ENCODE measurements at regions not wholly inside any gene's neighbourhood (a gene's known extent, or its start where the extent isn't known, plus 50 kb on each side); places are given as distances from the start of the nearest gene placed in this dataset.

- no peaks in the 10 kb centered on the region for H3K9me3 Mint-ChIP-seq
- no peaks in the 10 kb centered on the region for H3K4me1 Mint-ChIP-seq (ENCODE audit: low read depth)
- no peak overlapping the region for H3K27ac Mint-ChIP-seq
- DNase-seq, result no peak
- H3K27me3 Mint-ChIP-seq, result no peaks in the 10 kb centered on the region
- H3K36me3 Mint-ChIP-seq (ENCODE audit: low read depth), result no peaks in the 10 kb centered on the region
- H3K4me3 Mint-ChIP-seq, result no peak overlapping the region
Measured at GRCh38 chr18:73254564-73254963, 386.8 kb upstream of the NETO1 start.

- H3K36me3 Mint-ChIP-seq (ENCODE audit: low read depth), result no peaks in the 10 kb centered on the region
- H3K4me3 Mint-ChIP-seq, result no peak overlapping the region
- H3K27ac Mint-ChIP-seq, result no peak overlapping the region
- H3K9me3 Mint-ChIP-seq, result peaks cover 7% of the 10 kb centered on the region
- DNase-seq, result no peak
- no peaks in the 10 kb centered on the region for H3K27me3 Mint-ChIP-seq
- H3K4me1 Mint-ChIP-seq (ENCODE audit: low read depth), result no peaks in the 10 kb centered on the region
Measured at GRCh38 chr18:73249030-73249429, 381.2 kb upstream of the NETO1 start.

GRCh38 chr18:73246763-73247162 lies 379.0 kb upstream of the NETO1 start:
- Mint-ChIP-seq H3K36me3 (ENCODE audit: low read depth) (no peaks in the 10 kb centered on the region), H3K4me1 (ENCODE audit: low read depth) (no peaks in the 10 kb centered on the region), H3K9me3 (peaks cover 8% of the 10 kb centered on the region), H3K27me3 (no peaks in the 10 kb centered on the region), H3K27ac (no peak overlapping the region), H3K4me3 (no peak overlapping the region)
- no peak for DNase-seq

- H3K27me3 Mint-ChIP-seq, result no peaks in the 10 kb centered on the region
- no peak overlapping the region for H3K27ac Mint-ChIP-seq
- DNase-seq, result no peak
- no peaks in the 10 kb centered on the region for H3K36me3 Mint-ChIP-seq (ENCODE audit: low read depth)
- peaks cover 11% of the 10 kb centered on the region for H3K9me3 Mint-ChIP-seq
- no peak overlapping the region for H3K4me3 Mint-ChIP-seq
- H3K4me1 Mint-ChIP-seq (ENCODE audit: low read depth), result no peaks in the 10 kb centered on the region
Measured at GRCh38 chr18:73245345-73245744, 377.6 kb upstream of the NETO1 start.

GRCh38 chr18:73244401-73244800 lies 376.6 kb upstream of the NETO1 start:
- Mint-ChIP-seq H3K4me1 (ENCODE audit: low read depth) (no peaks in the 10 kb centered on the region), H3K27ac (no peak overlapping the region)
- DNase-seq, result no peak

GRCh38 chr18:73240899-73241298 lies 373.1 kb upstream of the NETO1 start:
- Mint-ChIP-seq H3K4me1 (ENCODE audit: low read depth) (no peaks in the 10 kb centered on the region), H3K27me3 (no peaks in the 10 kb centered on the region), H3K4me3 (no peak overlapping the region), H3K9me3 (peaks cover 13% of the 10 kb centered on the region), H3K27ac (no peak overlapping the region), H3K36me3 (ENCODE audit: low read depth) (no peaks in the 10 kb centered on the region)
- DNase-seq, result no peak

More at GRCh38 chr18:73244401-73244800, 376.6 kb upstream of the NETO1 start:
- Mint-ChIP-seq H3K9me3 (peaks cover 11% of the 10 kb centered on the region), H3K36me3 (ENCODE audit: low read depth) (no peaks in the 10 kb centered on the region), H3K27me3 (no peaks in the 10 kb centered on the region), H3K4me3 (no peak overlapping the region)

- no peak overlapping the region for H3K27ac Mint-ChIP-seq
- peaks cover 9% of the 10 kb centered on the region for H3K9me3 Mint-ChIP-seq
- H3K4me3 Mint-ChIP-seq, result no peak overlapping the region
- DNase-seq, result no peak
- no peaks in the 10 kb centered on the region for H3K27me3 Mint-ChIP-seq
- no peaks in the 10 kb centered on the region for H3K36me3 Mint-ChIP-seq (ENCODE audit: low read depth)
- no peaks in the 10 kb centered on the region for H3K4me1 Mint-ChIP-seq (ENCODE audit: low read depth)
Measured at GRCh38 chr18:73235921-73236320, 368.1 kb upstream of the NETO1 start.

- H3K27ac Mint-ChIP-seq, result no peak overlapping the region
- no peaks in the 10 kb centered on the region for H3K36me3 Mint-ChIP-seq (ENCODE audit: low read depth)
- H3K9me3 Mint-ChIP-seq, result peaks cover 9% of the 10 kb centered on the region
- H3K4me1 Mint-ChIP-seq (ENCODE audit: low read depth), result no peaks in the 10 kb centered on the region
- H3K4me3 Mint-ChIP-seq, result no peak overlapping the region
- DNase-seq, result no peak
- H3K27me3 Mint-ChIP-seq, result no peaks in the 10 kb centered on the region
Measured at GRCh38 chr18:73235491-73235890, 367.7 kb upstream of the NETO1 start.

GRCh38 chr18:73232933-73233332 lies 365.1 kb upstream of the NETO1 start:
- Mint-ChIP-seq H3K27ac (no peak overlapping the region), H3K4me3 (no peak overlapping the region), H3K27me3 (no peaks in the 10 kb centered on the region), H3K9me3 (peaks cover 13% of the 10 kb centered on the region), H3K36me3 (ENCODE audit: low read depth) (no peaks in the 10 kb centered on the region), H3K4me1 (ENCODE audit: low read depth) (no peaks in the 10 kb centered on the region)
- no peak for DNase-seq

- no peak overlapping the region for H3K27ac Mint-ChIP-seq
- H3K9me3 Mint-ChIP-seq, result peaks cover 22% of the 10 kb centered on the region
- no peaks in the 10 kb centered on the region for H3K4me1 Mint-ChIP-seq (ENCODE audit: low read depth)
- H3K36me3 Mint-ChIP-seq (ENCODE audit: low read depth), result no peaks in the 10 kb centered on the region
- DNase-seq, result no peak
- H3K4me3 Mint-ChIP-seq, result no peak overlapping the region
- H3K27me3 Mint-ChIP-seq, result no peaks in the 10 kb centered on the region
Measured at GRCh38 chr18:73220663-73221062, 352.9 kb upstream of the NETO1 start.

GRCh38 chr18:73218293-73218692 lies 350.5 kb upstream of the NETO1 start:
- Mint-ChIP-seq H3K4me3 (no peak overlapping the region), H3K36me3 (ENCODE audit: low read depth) (no peaks in the 10 kb centered on the region), H3K9me3 (peaks cover 17% of the 10 kb centered on the region), H3K27me3 (no peaks in the 10 kb centered on the region), H3K4me1 (ENCODE audit: low read depth) (no peaks in the 10 kb centered on the region), H3K27ac (no peak overlapping the region)
- no peak for DNase-seq

GRCh38 chr18:73214970-73215369 lies 347.2 kb upstream of the NETO1 start:
- peaks cover 7% of the 10 kb centered on the region for H3K9me3 Mint-ChIP-seq
- H3K4me3 Mint-ChIP-seq, result no peak overlapping the region
- H3K4me1 Mint-ChIP-seq (ENCODE audit: low read depth), result no peaks in the 10 kb centered on the region
- DNase-seq, result no peak
- H3K27me3 Mint-ChIP-seq, result no peaks in the 10 kb centered on the region
- no peak overlapping the region for H3K27ac Mint-ChIP-seq
- H3K36me3 Mint-ChIP-seq (ENCODE audit: low read depth), result no peaks in the 10 kb centered on the region

GRCh38 chr18:73212442-73212841 lies 344.7 kb upstream of the NETO1 start:
- no peaks in the 10 kb centered on the region for H3K36me3 Mint-ChIP-seq (ENCODE audit: low read depth)
- no peaks in the 10 kb centered on the region for H3K4me1 Mint-ChIP-seq (ENCODE audit: low read depth)
- no peak overlapping the region for H3K4me3 Mint-ChIP-seq
- H3K27me3 Mint-ChIP-seq, result no peaks in the 10 kb centered on the region
- no peak for DNase-seq
- H3K9me3 Mint-ChIP-seq, result peaks cover 9% of the 10 kb centered on the region
- no peak overlapping the region for H3K27ac Mint-ChIP-seq

- H3K36me3 Mint-ChIP-seq (ENCODE audit: low read depth), result no peaks in the 10 kb centered on the region
- no peak overlapping the region for H3K4me3 Mint-ChIP-seq
- H3K4me1 Mint-ChIP-seq (ENCODE audit: low read depth), result no peaks in the 10 kb centered on the region
- no peaks in the 10 kb centered on the region for H3K27me3 Mint-ChIP-seq
- no peak for DNase-seq
- H3K9me3 Mint-ChIP-seq, result peaks cover 2% of the 10 kb centered on the region
- H3K27ac Mint-ChIP-seq, result no peak overlapping the region
Measured at GRCh38 chr18:73201940-73202339, 334.2 kb upstream of the NETO1 start.

GRCh38 chr18:73199151-73199550 lies 331.4 kb upstream of the NETO1 start:
- Mint-ChIP-seq H3K9me3 (peaks cover 6% of the 10 kb centered on the region), H3K27ac (no peak overlapping the region), H3K4me1 (ENCODE audit: low read depth) (no peaks in the 10 kb centered on the region), H3K4me3 (no peak overlapping the region), H3K27me3 (no peaks in the 10 kb centered on the region), H3K36me3 (ENCODE audit: low read depth) (no peaks in the 10 kb centered on the region)
- DNase-seq, result no peak

GRCh38 chr18:73189718-73190117 lies 321.9 kb upstream of the NETO1 start:
- Mint-ChIP-seq H3K4me3 (no peak overlapping the region), H3K27ac (no peak overlapping the region), H3K4me1 (ENCODE audit: low read depth) (no peaks in the 10 kb centered on the region), H3K36me3 (ENCODE audit: low read depth) (no peaks in the 10 kb centered on the region), H3K27me3 (no peaks in the 10 kb centered on the region), H3K9me3 (peaks cover 8% of the 10 kb centered on the region)
- DNase-seq, result no peak

Data from activated T-cell treated with anti-CD3 and anti-CD28 coated beads, Interleukin-2, amount 50 U/mL, for 24 hours (primary cell).